Lower leg skin (tissue), 3 donors: ENCODE measurements at regions not wholly inside any gene's neighbourhood (a gene's known extent, or its start where the extent isn't known, plus 50 kb on each side); places are given as distances from the start of the nearest gene placed in this dataset.
"Not testable (repeated sequence)": the region's sequence is repeated elsewhere in the genome, so short reads cannot be mapped to it uniquely, and the experiment has no call there.

Experiments used
- CTCF ChIP-seq, 3 donors: fragments of 450-650 bp; IDR thresholded peaks; one replicate each; pipeline ENCODE4 v1.5.1; 2016; ENCODE audit warnings: antibody characterized with exemption in 3 of 3, mild to moderate bottlenecking in 3 of 3, moderate library complexity in 2 of 3
- POLR2A ChIP-seq, 2 donors: fragments of 450-650 bp; IDR thresholded peaks; one replicate each; pipeline ENCODE4 v1.6.1; 2016 to 2017; ENCODE audit warnings: antibody characterized with exemption in 2 of 2, mild to moderate bottlenecking in 1 of 2, moderate library complexity in 1 of 2

- TF ChIP-seq CTCF, POLR2A (IDR thresholded peaks at IDR 0.05): not testable (repeated sequence)
These were observed 277.4 kb downstream of the MYCN start for GRCh38 chr2:16217741-16218140.
